ENCODE measurements at regions not wholly inside any gene's neighbourhood (a gene's known extent, or its start where the extent isn't known, plus 50 kb on each side); places are given as distances from the start of the nearest gene placed in this dataset.
A peak's percentile ranks its signal among the peaks of the same experiment; 100 is the strongest.

DNA sequence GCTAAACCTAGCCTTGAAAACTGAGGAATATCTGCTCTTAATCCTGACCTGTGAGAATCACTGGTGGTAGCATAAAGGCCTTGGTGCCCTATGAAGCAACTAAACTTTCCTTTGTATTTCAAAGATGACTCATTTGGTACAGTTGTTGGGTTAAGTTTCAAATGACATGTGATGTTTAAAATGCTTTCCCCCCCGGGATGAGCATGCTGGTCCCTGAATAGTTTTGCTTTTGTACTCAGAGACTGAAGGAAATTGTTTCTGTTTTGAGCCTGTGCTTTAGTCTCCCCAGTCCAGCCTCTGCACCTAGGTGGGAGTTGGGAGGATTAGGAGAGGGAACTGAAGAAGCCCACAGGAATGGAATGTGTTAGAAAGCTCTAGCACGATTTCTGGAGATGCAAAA lies 258.9 kb upstream of the NPY start:
- Mint-ChIP-seq H3K36me3 (ENCODE audit: insufficient read depth) (no peaks in the 10 kb centered on the region), H3K9me3 (no peaks in the 10 kb centered on the region), H3K27ac (no peak overlapping the region), H3K4me3 (no peak overlapping the region), H3K4me1 (ENCODE audit: low read depth in 2 of 2) (no peaks in the 10 kb centered on the region), H3K27me3 (peaks cover 0 to 8% of the 10 kb centered on the region in 2 donors)
- ATAC-seq (replicated peaks): no peak
- DNase-seq: no peak

DNA sequence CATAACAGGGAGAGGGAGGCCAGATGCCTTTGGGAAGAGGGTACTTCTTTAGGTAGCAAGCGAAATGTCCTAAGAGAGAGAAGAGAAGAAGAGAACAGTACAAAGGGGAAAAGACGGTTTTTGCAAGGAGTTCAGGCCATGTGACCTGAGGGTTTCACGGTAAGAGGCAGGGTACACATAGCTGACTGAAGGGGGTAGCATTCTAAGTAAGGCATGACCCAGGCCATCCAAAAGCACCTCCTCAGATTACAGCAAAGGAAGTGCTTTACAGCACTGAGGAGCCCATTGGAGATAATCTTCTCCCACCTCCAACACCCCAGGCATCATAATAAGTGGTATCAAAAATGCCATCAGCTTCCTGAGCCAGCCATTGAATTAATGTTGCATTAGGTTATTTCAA lies 258.2 kb upstream of the NPY start:
- Mint-ChIP-seq H3K27me3 (peaks cover 0 to 8% of the 10 kb centered on the region in 2 donors), H3K4me3 (no peak overlapping the region), H3K27ac (no peak overlapping the region), H3K36me3 (ENCODE audit: insufficient read depth) (no peaks in the 10 kb centered on the region), H3K9me3 (no peaks in the 10 kb centered on the region), H3K4me1 (ENCODE audit: low read depth in 2 of 2) (no peaks in the 10 kb centered on the region)
- DNase-seq: no peak
- no peak for ATAC-seq (replicated peaks)

DNA sequence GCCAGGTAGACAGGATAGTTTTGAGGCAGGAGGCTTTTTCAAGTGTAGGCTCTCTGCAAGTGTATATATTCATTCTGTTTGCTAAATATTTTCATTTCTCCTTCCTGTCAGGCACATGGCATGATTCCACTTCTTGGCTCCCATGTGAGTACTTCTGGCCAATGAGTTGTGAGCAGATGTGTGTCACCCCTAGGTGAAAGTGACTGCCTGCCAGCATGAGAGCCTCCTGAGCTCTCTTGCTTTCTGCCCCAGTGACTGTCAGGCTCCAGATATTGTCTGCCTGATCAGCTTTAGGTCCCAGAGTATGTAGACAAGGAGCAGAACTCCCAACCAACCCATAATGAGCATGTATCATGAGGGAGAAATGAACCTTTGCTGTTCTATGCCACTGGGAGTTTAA lies 257.6 kb upstream of the NPY start:
- Mint-ChIP-seq H3K4me3 (no peak overlapping the region), H3K9me3 (no peaks in the 10 kb centered on the region), H3K36me3 (ENCODE audit: insufficient read depth) (no peaks in the 10 kb centered on the region)

DNA sequence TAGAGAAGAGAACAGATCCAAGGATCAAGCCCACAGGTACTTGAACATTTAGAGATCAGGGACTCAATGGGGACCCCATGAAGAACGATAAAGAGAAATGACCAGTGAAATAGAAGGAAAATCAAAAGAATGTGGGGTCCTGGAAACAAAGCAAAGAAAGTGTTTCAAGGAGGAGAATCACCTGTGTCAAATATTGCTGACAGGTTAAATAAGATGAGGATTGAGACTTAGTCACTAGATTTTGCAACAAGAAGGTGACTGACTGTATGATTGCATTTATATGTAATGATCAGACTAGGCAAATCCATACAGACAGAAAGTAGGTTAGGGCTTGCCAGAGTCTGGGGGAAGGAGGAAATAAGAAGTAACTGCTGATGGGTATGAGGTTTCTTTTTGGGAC lies 254.9 kb upstream of the NPY start:
- Mint-ChIP-seq H3K36me3 (ENCODE audit: insufficient read depth) (no peaks in the 10 kb centered on the region), H3K27ac (no peak overlapping the region), H3K4me1 (ENCODE audit: low read depth in 2 of 2) (no peaks in the 10 kb centered on the region), H3K4me3 (no peak overlapping the region), H3K9me3 (no peaks in the 10 kb centered on the region), H3K27me3 (peaks cover 0 to 8% of the 10 kb centered on the region in 2 donors)
- no peak for ATAC-seq (replicated peaks)
- DNase-seq: no peak

More for the DNA sequence above, 257.6 kb upstream of the NPY start:
- ATAC-seq (replicated peaks) (no peak), DNase-seq (no peak)
- Mint-ChIP-seq H3K4me1 (ENCODE audit: low read depth in 2 of 2) (no peaks in the 10 kb centered on the region), H3K27me3 (peaks cover 0 to 8% of the 10 kb centered on the region in 2 donors), H3K27ac (no peak overlapping the region)

DNA sequence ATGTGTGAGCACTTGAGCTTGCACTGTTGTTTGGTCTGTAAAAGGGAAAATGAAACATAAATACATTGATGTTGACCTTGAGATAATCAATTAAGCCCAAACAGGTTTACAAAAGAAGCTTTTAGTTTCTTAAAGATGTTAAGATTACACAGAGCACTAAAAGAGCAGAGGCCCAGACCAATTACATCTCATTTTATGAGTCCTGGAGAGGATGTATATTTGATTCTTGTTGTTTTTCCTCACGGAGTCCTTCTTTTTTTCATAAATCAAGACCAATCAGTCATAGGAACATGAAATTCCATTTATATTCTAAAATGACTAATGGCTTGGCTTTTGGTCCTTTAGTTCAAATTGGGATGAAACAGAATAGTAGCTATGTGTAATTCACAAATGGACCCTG lies 249.7 kb upstream of the NPY start:
- DNase-seq (no peak), ATAC-seq (replicated peaks) (no peak)
- no peaks in the 10 kb centered on the region for H3K36me3 Mint-ChIP-seq (ENCODE audit: insufficient read depth)
- peaks cover 4 to 6% of the 10 kb centered on the region in 2 donors for H3K4me1 Mint-ChIP-seq (ENCODE audit: low read depth in 2 of 2)
- H3K9me3 Mint-ChIP-seq: no peaks in the 10 kb centered on the region
- no peak overlapping the region for H3K27ac Mint-ChIP-seq
- no peak overlapping the region for H3K4me3 Mint-ChIP-seq
- no peaks in the 10 kb centered on the region for H3K27me3 Mint-ChIP-seq

DNA sequence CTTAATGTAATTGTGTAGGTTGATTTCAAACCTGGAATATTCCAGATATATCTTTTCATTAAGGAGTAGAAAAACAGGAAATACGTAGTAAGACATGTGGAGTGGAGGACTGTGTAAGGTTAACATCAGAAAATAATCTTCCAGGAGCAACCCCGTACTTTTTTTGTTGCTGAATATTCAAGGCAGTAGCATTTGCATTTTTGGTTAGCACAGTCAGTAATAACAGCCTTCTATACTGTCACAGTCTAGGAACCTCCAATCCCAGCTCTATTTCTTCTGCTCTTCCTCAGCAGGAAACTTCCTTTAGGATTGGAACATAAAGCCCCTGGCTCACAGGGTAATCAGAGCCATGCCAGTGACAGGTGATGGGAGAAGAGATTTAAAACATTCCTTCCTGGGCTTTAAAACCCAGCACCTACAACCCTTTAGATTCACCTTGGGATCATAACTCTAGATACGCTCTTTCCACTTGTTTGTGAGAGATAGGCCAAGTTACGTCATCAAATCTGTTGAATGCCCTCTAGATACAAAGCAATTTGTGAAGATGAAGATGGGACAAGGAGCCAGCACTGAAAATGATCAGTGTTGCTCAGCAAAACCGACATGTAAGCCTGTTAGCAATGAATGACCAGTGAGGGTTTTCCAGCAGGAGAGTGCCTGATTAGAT lies 248.5 kb upstream of the NPY start:
- Mint-ChIP-seq H3K4me1 (ENCODE audit: low read depth in 2 of 2) (peaks cover 4 to 6% of the 10 kb centered on the region in 2 donors), H3K36me3 (ENCODE audit: insufficient read depth) (no peaks in the 10 kb centered on the region), H3K27ac (no peak overlapping the region), H3K27me3 (no peaks in the 10 kb centered on the region), H3K9me3 (no peaks in the 10 kb centered on the region), H3K4me3 (peak overlapping the region in 1 of 2 donors; percentile 7)
- no peak for ATAC-seq (replicated peaks)
- no peak for DNase-seq

DNA sequence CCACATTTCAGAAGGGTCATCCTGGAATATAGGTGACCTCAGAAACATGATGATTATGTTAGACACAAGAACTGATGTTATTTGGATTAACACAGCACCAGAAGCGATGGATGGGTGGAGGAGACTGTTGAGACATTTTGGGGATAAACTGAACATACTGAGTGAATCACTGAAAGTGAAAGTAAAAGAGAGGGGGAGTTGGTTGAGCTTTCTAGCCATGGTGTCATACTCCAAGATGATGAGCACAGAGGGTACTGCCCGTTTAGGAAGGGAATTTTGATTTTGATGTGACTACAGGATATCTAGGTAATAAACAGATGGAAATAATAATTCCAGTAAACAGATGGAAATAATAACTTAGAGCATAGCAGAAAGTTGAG lies 248.0 kb upstream of the NPY start:
- ATAC-seq (replicated peaks) (no peak), DNase-seq (no peak)
- no peaks in the 10 kb centered on the region for H3K9me3 Mint-ChIP-seq
- peak overlapping the region in 1 of 2 donors; percentile 7 for H3K4me3 Mint-ChIP-seq
- no peak overlapping the region for H3K27ac Mint-ChIP-seq
- no peaks in the 10 kb centered on the region for H3K36me3 Mint-ChIP-seq (ENCODE audit: insufficient read depth)
- H3K4me1 Mint-ChIP-seq (ENCODE audit: low read depth in 2 of 2): peaks cover 4 to 6% of the 10 kb centered on the region in 2 donors
- H3K27me3 Mint-ChIP-seq: no peaks in the 10 kb centered on the region

DNA sequence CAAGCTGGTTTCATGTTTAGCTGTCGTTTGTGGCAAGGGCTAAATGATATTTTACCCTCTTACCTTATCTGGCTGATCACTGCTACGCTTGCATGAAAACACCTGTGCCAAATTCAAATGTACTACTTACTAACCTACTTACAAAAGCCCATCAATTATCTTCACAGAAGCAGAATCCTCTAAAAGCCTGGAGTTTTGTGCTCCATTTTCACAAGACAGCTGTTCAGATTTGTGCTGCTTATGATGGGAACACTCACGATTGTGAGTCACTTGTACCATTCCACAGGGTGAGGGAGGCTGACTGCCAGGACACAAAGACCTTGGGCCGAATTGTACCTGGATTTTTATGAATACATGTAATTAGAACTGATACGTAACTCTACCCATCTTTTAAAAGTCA lies 245.0 kb upstream of the NPY start:
- H3K27ac Mint-ChIP-seq: no peak overlapping the region
- H3K4me3 Mint-ChIP-seq: no peak overlapping the region
- H3K36me3 Mint-ChIP-seq (ENCODE audit: insufficient read depth): no peaks in the 10 kb centered on the region
- H3K4me1 Mint-ChIP-seq (ENCODE audit: low read depth in 2 of 2): peaks cover 4 to 6% of the 10 kb centered on the region in 2 donors
- ATAC-seq (replicated peaks): no peak
- H3K27me3 Mint-ChIP-seq: peaks cover 0 to 12% of the 10 kb centered on the region in 2 donors
- no peaks in the 10 kb centered on the region for H3K9me3 Mint-ChIP-seq
- no peak for DNase-seq

DNA sequence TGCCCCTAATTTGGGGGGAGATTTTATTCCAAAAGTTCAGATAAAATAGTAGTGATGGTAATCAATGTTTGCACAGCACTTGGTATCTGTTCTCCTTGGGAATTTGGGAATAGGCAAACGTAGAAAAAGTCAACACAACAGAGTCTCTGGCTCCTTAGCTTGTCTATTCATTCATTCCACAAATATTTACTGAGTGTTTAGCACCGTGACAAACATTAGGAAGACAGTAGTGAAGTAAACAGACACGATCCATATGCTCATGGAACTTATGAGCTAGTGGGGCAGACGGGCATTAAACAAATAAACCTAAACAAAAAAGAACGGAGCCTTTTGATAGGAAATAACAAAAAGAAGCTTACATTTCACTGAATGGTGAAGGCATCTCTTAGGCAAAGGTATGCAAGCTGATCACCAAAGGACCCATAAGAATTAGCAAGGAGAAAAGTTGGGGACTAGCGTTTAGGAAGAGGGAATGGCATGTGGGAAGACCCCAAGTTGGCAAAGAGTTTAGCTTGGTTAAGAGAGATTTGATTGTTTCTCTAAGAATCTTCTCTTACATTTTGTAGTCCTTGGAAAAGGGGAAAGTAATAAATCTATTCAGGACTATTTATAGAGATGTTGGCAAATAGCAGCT lies 243.9 kb upstream of the NPY start:
- H3K27ac Mint-ChIP-seq: no peak overlapping the region
- peaks cover 8 to 21% of the 10 kb centered on the region in 2 donors for H3K27me3 Mint-ChIP-seq
- DNase-seq (no peak), ATAC-seq (replicated peaks) (no peak)
- no peak overlapping the region for H3K4me3 Mint-ChIP-seq
- H3K4me1 Mint-ChIP-seq (ENCODE audit: low read depth in 2 of 2): peaks cover 4 to 6% of the 10 kb centered on the region in 2 donors
- no peaks in the 10 kb centered on the region for H3K9me3 Mint-ChIP-seq
- H3K36me3 Mint-ChIP-seq (ENCODE audit: insufficient read depth): no peaks in the 10 kb centered on the region

DNA sequence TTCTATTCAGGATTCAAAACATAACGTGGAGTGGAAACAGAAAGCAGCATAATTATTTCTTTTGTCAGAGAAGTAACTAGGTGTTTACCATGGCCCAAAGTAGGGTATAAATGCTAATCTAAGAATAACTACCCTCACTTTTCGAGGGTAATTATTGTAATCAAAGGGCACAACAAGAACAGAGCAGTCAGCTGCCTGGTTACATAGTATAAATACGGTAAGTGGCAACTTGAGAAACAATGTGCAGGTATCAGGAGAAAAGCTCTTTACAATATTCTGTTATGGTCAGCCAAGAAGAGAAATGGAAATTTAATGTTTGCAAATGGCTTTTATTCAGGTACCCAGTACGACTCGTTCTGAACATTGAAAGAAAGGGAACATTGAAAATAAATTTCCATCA lies 242.0 kb upstream of the NPY start:
- Mint-ChIP-seq H3K36me3 (ENCODE audit: insufficient read depth) (no peaks in the 10 kb centered on the region), H3K9me3 (no peaks in the 10 kb centered on the region), H3K27me3 (peaks cover 8 to 21% of the 10 kb centered on the region in 2 donors), H3K4me3 (no peak overlapping the region), H3K4me1 (ENCODE audit: low read depth in 2 of 2) (no peaks in the 10 kb centered on the region), H3K27ac (no peak overlapping the region)
- DNase-seq: no peak
- no peak for ATAC-seq (replicated peaks)

DNA sequence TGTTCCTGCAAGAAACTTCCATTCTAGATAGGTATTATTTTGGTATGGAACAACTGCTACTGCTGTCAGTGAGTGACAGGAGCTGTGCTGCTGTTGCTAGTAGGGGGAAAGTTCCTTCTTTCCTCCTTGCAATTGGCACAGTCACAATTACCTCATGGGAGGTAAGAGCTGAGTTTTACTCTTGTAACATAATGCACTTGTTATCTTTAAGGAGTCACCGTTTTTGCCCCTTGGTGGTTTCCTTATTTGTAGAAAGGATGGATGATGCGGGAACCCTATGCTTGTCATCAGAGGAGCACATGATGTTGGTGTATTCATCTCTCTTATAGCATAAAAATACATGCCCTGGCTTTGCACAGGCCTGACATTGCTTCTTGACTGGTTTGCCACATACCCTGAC lies 234.7 kb upstream of the NPY start:
- DNase-seq: no peak
- H3K27ac Mint-ChIP-seq: no peak overlapping the region
- peaks cover 15 to 38% of the 10 kb centered on the region in 2 donors for H3K27me3 Mint-ChIP-seq
- H3K36me3 Mint-ChIP-seq (ENCODE audit: insufficient read depth): no peaks in the 10 kb centered on the region
- H3K9me3 Mint-ChIP-seq: no peaks in the 10 kb centered on the region
- peaks cover 0 to 8% of the 10 kb centered on the region in 2 donors for H3K4me1 Mint-ChIP-seq (ENCODE audit: low read depth in 2 of 2)
- no peak for ATAC-seq (replicated peaks)
- no peak overlapping the region for H3K4me3 Mint-ChIP-seq

DNA sequence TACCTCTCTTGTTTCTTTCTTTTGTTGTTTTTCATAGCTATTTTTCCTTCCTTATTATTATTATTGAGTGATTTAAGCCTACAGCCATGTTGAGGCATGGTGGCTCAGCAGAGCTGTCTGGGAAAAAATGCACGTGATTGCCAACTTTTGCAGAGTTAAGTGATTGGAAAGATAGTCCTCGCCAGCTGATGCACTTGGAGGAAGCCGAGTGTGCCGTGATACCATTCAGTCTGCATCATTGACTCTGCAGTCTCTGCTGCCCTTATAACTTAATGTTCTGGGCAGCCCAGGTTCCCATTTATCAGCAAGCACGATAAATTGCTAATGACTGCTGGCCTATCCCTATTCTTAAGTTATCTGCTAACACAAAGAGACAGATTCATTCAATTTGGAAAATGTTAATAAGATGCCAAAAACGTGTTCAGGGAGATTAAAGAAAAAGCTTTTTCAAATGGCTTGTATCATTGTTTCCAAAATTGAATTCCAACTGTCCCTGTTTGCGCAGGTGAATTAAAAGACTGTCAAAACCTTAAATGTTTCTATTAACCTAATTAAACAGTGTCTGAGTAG lies 232.9 kb upstream of the NPY start:
- Mint-ChIP-seq H3K36me3 (ENCODE audit: insufficient read depth) (no peaks in the 10 kb centered on the region), H3K4me3 (no peak overlapping the region), H3K27ac (no peak overlapping the region), H3K9me3 (no peaks in the 10 kb centered on the region), H3K27me3 (peaks cover 27 to 46% of the 10 kb centered on the region in 2 donors), H3K4me1 (ENCODE audit: low read depth in 2 of 2) (peaks cover 0 to 8% of the 10 kb centered on the region in 2 donors)
- ATAC-seq (replicated peaks): no peak
- no peak for DNase-seq

DNA sequence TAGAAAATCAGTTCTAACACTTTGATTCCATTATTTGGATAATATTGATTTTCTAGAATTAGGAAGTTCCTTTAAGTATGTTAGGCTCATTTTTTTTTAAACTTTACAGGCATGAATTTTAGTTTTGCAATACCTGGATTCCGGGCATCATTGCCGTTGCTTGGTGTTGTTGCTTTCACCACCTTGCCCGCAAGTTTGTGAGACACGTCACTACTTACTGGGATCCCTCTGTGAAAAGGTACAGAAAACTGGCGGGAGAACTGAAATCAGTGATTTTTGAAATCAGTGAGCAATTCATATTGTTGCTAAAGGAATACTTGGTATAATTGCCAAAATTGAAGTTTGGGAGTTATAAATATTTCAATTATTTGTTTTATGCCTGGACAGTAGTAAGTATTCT lies 232.3 kb upstream of the NPY start:
- no peaks in the 10 kb centered on the region for H3K36me3 Mint-ChIP-seq (ENCODE audit: insufficient read depth)
- H3K27me3 Mint-ChIP-seq: peaks cover 29 to 52% of the 10 kb centered on the region in 2 donors
- no peak for DNase-seq

More for the DNA sequence above, 232.3 kb upstream of the NPY start:
- no peaks in the 10 kb centered on the region for H3K9me3 Mint-ChIP-seq
- H3K4me3 Mint-ChIP-seq: no peak overlapping the region
- peaks cover 0 to 8% of the 10 kb centered on the region in 2 donors for H3K4me1 Mint-ChIP-seq (ENCODE audit: low read depth in 2 of 2)
- no peak overlapping the region for H3K27ac Mint-ChIP-seq
- ATAC-seq (replicated peaks): no peak
